WTC11 (cell line): ENCODE measurements at regions not wholly inside any gene's neighbourhood (a gene's known extent, or its start where the extent isn't known, plus 50 kb on each side); places are given as distances from the start of the nearest gene placed in this dataset.

ENCODE experiments used
- AFF4 ChIP-seq: sonication (generic); formaldehyde crosslinking; IDR thresholded peaks from 2 replicates; pipeline ENCODE4 v1.8.1; 2023; ENCODE audit warnings: mild to moderate bottlenecking, missing genetic modification reagents, borderline replicate concordance
- CTCF ChIP-seq: fragments of 200-600 bp; IDR thresholded peaks from 2 replicates; pipeline ENCODE4 v1.8.0; 2022; ENCODE audit warnings: antibody characterized with exemption
- E2F4 ChIP-seq: sonication (generic); formaldehyde crosslinking; IDR thresholded peaks from 2 replicates; pipeline ENCODE4 v1.8.1; 2022; ENCODE audit warnings: low read depth, mild to moderate bottlenecking, moderate library complexity, missing genetic modification reagents, borderline replicate concordance
- ELF4 ChIP-seq: sonication (generic); formaldehyde crosslinking; IDR thresholded peaks from 2 replicates; pipeline ENCODE4 v1.8.1; 2022; ENCODE audit warnings: low read depth, mild to moderate bottlenecking, moderate library complexity, missing genetic modification reagents
- MAX ChIP-seq: sonication (generic); formaldehyde crosslinking; IDR thresholded peaks from 2 replicates; pipeline ENCODE4 v1.8.0; 2022; ENCODE audit warnings: mild to moderate bottlenecking, missing genetic modification reagents
- RELA ChIP-seq: sonication (generic); formaldehyde crosslinking; IDR thresholded peaks from 2 replicates; pipeline ENCODE4 v1.8.1; 2022; ENCODE audit warnings: missing genetic modification reagents, mild to moderate bottlenecking, borderline replicate concordance
- SMAD4 ChIP-seq: sonication (generic); formaldehyde crosslinking; IDR thresholded peaks from 2 replicates; pipeline ENCODE4 v1.8.0; 2022; ENCODE audit warnings: mild to moderate bottlenecking, missing genetic modification reagents
- USF1 ChIP-seq: sonication (generic); formaldehyde crosslinking; IDR thresholded peaks from 2 replicates; pipeline ENCODE4 v1.8.0; 2022; ENCODE audit warnings: mild to moderate bottlenecking, missing genetic modification reagents

- no peak for TF ChIP-seq AFF4 (CRISPR knock-in tag)
- TF ChIP-seq MAX (CRISPR knock-in tag), result no peak
- no peak for TF ChIP-seq CTCF
- no peak for TF ChIP-seq USF1 (CRISPR knock-in tag)
- TF ChIP-seq RELA (CRISPR knock-in tag), result no peak
- TF ChIP-seq E2F4, result no peak
- no peak for TF ChIP-seq SMAD4 (CRISPR knock-in tag)
- no peak for TF ChIP-seq ELF4
Observed at GRCh38 chrX:103441878-103442535, 65.7 kb downstream of the BEX3 start.
